HG03175 (cell line): ENCODE measurements at regions not wholly inside any gene's neighbourhood (a gene's known extent, or its start where the extent isn't known, plus 50 kb on each side); places are given as distances from the start of the nearest gene placed in this dataset.
A peak's percentile ranks its signal among the peaks of the same experiment; 100 is the strongest.
"Not testable (repeated sequence)": the region's sequence is repeated elsewhere in the genome, so short reads cannot be mapped to it uniquely, and the experiment has no call there.

Experiments used
- ATAC-seq: cut with Tn5 transposase; IDR thresholded peaks from one replicate; pipeline ENCODE4 v1.9.1; 2021; ENCODE audit warnings: mild to moderate bottlenecking, moderate library complexity; ENCODE audit not compliant: unreplicated experiment

DNA sequence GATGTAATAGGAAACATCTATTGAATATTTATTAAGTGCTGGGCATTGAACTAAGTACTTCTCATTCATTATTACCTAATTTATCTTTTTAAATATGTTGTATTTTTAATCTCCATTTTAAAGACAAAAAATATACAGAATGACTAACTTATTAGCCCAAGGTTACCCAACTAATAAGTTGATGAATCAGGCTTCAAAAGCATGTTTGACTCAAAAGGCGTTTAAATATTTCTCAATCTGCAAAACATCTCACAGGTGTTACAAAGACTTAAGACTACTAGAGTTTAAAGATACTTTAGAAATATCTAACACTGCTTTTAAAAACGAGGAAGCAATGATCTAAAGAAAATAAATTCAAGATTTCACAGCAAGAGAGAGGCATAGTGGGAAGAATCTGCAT, 457.4 kb upstream of the DCN start:
- ATAC-seq, result no peak

DNA sequence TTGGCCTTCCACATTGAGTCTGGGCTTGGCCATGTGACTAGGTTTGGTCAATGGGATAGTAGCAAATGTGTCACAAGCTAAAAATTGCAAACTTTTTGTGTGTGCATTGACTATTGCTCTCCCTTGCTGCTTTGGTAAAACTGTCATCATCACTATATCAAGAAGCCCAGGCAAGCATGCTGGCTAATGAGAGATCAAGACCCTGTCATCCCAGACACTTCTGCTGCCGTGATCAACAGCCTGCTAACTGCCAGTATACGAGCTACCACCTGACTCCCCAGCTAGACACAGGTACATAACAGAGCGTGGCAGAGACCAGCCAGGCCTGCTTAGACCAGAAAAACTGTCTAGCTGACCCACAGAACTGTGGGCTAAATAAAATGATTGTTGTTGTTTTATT, 456.7 kb upstream of the DCN start:
- ATAC-seq, result no peak

DNA sequence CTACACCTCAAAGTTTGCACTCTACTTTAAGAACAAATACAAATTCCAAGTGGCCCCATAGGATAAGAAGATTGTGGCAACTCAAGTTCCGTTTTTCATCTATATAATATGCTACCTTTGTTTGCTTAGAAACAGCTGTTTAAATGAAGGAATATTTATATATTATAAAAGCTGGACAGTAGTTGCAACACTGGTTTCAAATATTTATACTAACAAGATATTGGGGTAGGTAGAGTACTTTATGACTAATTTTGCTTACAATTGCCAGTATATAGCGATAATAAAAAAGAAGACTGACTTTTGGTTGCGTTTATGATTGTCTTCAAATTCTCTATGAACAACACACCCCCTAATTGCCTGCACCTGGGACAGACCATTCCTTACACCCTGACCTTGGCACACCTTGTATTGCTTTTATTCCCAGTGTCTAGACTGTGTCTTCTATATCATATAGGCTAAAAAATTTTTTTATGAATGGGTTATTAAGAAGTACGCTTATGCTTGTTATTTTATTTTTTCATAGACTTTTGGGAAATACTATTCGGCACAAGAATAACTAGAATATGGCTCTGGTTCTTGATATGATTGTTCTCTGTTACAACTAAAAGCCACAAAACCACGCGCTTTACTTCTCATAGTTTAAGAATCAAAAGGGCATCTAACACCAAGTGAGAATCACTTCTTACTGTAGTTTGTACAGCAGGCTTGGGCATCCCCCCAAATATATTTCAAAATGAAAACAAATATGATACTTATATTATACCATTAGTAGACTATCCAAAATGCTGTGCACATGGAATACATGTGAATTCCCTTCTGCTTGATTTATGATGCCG, 455.4 kb upstream of the DCN start:
- no peak for ATAC-seq

DNA sequence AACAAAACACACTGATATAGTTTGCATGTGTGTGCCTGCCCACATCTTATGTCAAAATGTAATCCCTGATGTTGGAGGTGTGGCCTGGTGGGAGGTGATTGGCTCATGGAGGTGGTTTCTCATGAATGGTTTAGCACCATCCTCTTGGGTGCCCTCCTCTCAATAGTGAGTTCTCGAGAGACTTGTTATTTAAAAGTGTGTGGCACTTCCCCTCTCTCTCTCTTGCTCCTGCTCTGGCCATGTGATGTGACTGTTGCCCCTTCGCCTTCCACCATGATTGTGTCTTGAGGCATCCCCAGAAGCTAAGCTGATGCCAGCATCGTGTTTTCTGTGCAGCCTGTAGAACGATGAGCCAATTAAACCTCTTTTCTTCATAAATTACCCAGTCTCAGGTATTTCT, 454.1 kb upstream of the DCN start:
- ATAC-seq, result no peak

DNA sequence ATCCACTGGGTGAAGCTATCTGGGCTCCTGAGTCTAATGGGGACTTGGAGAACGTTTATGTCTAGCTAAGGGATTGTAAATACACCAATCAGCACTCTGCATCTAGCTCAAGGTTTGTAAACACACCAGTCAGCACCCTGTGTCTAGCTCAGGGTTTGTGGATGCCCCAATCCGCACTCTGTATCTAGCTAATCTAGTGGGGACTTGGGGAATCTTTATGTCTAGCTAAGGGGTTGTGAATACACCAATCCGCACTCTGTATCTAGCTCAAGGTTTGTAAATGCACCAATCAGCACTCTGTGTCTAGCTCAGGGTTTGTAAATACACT, 451.7 kb upstream of the DCN start:
- ATAC-seq, result not testable (repeated sequence)

DNA sequence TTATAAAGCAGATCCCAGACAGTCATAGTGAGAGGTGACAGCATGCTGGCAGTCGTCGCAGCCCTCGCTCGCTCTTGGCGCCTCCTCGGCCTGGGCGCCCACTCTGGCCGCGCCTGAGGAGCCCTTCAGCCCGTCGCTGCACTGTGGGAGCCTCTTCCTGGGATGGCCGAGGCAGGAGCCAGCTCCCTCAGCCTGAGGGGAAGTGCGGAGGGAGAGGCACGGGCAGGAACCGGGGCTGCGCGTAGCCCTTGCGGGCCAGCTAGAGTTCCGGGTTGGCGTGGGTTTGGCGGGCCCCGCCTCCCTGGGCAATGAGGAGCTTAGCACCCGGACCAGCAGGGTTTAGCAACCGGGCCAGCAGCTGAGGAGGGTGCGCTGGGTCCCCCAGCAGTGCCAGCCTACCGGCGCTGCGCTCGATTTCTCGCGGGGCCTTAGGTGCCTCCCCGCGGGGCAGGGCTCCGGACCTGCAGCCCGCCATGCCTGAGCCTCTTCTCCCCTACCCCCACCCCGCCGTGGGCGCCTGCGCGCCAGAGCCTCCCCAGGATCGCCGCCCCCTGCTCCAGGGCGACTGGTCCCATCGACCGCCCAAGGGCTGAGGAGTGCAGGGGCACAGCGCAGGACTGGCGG, 451.2 kb upstream of the DCN start:
- ATAC-seq, result no peak

DNA sequence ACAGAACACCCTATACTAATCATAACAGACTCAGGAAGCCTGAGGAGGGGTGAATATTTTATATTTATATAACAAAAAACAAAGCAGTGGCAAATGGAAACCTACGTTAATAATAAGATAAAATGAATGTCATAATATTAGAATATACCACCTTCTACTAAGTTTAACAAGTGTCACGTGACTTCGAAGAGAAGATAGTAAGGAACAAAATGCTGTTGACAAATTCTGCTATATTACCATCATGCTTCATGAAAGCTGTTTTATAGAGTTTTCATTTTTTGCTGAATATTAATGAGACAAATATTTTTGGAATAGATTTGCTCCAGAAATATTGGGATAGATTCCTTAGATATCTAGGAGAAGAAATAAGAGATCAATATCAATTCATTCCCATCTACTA, 450.6 kb upstream of the DCN start:
- no peak for ATAC-seq

DNA sequence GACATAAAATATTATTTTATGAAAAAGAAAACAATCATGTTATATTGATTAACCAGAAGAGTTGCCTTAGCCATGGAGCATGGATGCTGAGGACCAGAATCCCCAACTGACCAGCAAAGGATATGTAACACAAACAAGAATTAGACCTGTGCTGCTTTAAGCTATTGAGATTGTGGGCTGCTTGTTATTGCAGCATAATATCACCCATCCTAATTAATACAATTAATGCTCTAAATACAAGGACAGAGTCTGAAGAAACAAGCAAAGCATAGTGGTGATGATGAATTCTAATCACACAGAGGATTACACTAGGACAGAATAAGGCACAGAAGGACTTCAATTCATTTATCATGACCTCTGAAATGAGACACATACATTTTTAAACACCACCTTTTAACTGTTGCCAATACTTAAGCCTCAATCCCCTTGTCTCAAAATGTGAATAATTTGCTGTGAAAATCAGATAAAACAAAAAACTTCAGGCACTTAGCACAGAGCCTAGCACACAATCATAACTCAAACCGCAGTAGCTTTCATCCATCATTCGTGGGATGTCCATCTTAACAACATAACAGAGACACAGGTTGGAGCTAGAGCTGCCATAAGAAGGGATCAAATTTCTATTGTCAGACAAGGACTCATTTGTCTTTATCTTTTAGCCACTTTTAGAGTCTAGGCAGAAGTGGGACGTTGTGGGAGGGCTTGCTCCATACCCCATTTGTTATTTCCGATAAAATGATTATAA, 449.6 kb upstream of the DCN start:
- no peak for ATAC-seq

DNA sequence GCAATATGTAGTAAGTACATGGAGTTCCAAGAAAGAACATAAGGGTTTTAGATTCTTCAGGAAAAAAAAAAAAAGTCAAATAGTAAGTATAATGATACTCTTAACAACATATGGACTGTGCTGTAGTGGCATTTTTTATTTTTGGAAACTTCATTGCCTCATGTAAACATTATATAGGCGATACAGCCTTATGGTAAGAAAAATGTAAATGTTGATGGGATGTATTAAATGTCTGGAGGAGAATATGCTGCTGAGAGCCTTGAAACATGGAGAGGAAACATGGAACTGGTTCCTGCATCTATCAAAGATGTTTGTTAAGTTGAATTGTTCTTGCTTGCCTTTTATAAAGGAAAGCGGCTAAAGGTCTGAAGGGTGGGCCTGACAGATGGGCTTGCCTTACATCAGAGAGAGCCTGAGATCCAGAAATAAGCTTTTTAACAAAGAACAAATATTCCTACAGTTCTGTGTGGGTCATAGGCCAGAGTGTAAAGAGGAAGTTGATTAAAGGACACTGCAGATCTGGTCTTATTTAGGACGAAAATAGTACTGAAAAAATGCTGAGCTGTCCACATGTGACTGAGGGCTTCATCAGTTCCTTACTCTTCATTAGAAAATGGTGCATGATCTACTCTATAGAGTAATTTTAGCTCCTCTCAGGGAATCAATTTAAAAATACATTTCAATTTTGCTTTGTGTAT, 448.1 kb upstream of the DCN start:
- ATAC-seq, result no peak

DNA sequence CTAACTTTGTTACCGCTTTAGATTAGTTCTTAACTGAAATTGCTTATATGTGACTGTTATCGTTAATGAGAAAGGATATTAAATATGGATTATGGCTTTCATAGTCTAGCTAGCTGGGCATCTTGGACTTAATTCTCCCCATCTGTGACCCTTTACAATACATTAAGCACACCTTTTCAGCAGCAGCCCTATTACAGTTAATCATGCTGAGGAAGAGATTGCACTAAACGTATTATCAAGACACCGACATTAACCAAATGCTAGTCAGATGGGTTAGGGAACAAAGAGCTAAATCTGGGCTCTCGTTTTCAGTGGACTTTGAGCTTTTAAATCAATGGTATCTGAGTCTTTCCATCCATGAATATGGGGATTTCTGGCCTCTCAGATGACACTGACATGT, 447.5 kb upstream of the DCN start:
- no peak for ATAC-seq

DNA sequence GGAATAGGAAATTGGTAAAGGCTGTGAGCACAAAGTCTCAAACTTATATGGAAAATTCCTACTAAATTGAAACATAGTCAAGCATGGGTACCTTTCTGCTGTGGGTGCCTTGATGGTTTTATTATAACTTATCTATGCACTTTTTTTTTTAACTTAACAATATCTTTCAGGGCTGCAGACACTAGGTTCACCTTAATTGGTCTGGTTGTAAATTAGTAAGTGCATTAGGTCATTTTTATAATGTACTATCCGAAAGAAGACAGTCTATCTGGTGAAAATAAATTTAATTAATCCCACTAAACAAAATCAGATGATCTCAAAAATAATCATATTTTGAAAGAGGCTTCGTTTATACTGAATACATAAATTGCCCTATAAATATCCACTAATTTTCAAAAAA, 446.8 kb upstream of the DCN start:
- ATAC-seq, result no peak

DNA sequence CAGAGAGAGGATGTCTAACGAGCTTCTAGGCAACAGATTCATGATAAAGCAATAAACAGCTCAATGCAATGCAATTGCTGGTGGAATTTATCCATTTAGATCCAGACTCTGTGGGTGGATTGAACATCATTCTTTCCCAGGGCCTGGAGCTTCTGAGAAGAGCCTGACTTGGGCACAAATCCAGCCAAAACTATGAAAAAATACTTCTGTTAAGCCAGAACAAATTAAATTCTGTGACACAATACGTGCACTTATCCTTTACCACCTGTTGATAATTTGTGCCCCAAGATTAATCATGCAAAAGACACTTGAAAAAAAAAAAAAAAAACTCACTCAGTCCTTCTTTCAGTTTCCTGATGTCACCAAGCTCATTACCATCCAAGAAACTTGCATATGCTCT, 446.0 kb upstream of the DCN start:
- no peak for ATAC-seq

DNA sequence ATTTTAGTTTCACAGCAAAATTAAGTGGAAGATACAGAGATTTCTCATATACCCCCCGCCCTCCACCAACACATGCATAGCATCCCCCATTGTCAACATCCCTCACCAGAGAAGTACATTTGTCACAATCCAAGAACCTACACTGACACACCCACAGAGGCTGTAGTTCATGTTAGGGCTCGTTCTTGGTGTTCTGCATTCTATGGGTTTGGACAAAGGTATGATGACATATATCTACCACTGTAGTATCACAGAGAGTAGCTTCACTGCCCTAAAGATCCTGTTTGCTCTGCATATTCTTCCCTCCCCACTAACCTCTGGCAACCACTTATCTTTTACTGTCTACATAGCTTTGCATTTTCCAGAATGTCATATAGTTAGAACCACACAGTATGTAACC, 444.6 kb upstream of the DCN start:
- ATAC-seq, result no peak

DNA sequence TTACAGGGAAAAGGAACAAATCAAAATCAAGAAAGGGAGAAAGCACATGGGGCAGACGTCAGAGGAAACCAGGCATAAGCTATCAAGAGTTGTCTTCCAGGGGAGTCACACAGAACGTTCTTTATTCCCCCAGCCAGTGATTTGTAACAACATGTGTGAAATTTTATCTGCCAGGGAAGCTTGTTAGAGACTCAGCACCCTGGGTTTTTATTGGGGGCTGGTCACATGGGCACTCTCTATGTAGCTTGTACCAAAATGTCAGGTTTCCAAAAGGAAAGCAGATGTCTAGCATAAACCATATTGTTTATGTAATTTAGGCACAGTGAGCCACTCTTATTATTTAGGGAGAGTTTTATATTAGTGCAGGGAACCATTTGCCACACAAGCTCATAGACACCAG, 440.4 kb upstream of the DCN start:
- ATAC-seq, result no peak

DNA sequence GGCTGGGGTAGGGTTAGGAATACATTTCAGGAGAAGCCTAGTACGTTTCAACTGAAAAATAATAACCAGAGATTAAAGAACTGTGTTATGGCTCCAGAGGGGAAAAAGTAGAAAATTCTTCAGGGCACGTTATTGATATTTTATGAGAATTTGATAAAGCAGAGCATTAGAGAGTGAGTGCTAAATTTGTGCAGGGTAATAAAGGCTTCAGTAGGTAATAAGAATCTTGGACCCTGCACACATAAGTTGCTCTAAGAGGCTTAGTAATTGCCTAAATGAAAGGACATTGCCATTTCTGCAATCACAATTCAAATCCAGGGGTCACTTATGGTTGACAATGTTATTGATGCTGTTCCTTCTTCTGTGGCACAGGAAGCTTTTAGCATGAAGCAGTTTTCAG, 439.4 kb upstream of the DCN start:
- no peak for ATAC-seq

DNA sequence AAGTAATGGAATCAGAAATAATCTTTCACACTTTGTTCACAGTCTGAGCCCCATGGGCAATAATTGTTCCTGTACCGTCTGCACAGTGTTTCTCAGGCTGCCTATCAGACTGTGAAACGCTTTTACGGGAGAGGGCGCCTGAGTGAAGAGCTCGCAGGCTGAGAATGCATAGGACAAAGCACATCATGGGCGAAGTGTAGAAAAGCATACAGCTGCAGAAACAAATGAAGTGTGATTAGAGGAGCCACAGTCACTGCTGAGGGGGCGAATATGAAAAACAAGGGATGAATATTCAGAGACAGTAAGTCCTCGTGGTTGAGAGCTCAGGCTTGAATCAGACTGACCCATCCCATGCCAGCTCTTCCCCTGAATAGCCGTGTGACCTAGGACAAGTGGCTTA, 438.4 kb upstream of the DCN start:
- ATAC-seq, result no peak

DNA sequence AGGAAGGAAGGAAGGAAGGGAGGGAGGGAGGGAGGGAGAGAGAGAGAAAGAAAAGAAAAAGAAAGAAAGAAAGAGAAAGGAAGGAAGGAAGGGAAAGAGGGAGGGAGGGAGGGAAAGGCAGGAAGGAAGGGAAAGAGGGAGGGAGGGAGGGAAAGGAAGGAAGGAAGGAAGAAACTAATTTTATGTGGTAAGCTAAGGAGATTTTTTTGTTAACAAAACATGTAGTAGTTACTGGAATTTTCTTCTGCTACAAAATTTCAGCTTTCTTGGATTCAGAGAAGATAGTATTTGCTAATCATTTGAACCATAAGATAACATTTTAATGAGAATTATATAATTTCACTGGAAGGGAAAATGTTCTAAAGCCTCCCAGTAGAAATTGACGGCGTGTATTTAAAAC, 437.8 kb upstream of the DCN start:
- no peak for ATAC-seq

DNA sequence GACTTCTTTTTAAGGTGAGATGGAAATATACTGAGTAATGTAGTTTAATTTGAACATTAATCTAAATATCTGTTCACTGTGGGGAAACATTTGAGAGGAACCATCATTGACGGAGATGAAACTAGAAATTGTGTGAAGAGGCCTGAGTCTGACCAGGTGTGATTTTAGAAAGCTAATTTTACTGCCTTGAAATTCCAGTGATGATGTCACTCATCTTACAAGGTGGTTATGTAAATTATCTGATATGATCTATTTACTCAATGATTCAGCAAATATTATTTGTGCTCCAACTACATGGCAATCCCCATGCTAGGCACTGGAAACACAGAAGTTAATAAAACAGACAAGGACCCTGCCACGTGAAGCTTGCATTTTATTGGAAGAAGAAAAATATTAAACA, 435.7 kb upstream of the DCN start:
- ATAC-seq, result peak; percentile 53

DNA sequence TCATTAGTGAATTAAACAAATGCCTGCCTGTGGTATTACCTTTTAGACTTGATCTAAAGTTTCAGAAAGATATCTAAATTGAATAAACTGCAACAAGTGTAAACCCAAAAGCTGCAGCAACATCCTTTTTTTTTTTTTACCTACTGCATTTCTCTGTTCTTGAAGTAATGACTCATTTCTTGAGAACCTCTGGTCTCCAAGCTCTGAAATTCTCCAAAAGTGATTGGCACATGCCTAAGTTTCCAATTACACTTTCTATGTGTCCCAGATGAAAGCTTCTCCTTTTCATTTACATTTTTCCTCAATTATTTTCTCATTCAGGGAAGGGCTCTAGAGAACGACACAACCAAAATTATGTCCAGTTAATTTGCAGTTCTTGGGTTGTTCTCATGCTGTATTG, 435.2 kb upstream of the DCN start:
- no peak for ATAC-seq

DNA sequence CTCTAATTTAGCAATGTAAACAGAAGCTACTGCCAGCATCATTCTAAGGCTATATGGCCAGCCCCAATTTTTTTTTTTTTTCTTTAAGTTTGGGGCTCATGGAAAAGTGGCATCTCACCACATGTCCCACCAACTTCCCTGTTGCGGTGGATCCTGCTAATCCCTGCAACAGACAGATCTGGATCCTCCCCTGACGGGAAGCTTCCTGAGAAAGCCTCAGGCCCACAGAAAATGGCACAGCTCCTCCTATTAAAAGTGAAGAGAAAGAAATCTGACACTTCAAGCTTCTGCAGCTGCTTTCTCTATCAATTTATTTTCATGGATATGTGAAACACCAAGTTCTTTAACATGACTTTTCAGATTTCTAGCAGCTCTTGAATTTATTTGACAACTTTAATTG, 433.8 kb upstream of the DCN start:
- ATAC-seq, result no peak

DNA sequence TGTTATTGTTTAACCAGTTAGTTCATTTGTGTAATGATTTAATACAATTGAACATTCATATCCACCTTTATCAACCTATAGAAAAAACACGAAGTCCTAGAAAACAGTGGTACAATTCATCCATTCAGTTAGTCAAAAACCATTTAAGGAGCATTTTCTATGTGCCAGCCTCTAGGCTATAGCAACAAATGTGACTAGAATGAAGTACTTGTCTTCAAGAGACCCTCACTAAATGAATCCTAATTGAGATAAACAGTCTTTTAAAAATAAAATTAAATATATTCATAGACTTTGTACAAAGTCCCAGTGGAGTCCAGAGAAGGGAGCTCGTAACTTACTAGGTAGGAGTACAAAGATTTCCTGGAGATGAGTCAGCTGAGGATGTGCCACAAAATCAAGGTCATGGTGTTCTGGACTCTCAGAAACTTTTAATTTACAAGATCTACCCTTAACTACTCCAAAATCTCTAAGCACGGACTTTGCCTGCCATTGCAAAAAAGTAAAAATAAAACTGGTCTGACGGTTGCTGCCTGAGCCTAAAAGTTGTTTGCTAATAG, 430.7 kb upstream of the DCN start:
- ATAC-seq, result no peak
